ENCODE measurements at regions not wholly inside any gene's neighbourhood (a gene's known extent, or its start where the extent isn't known, plus 50 kb on each side); places are given as distances from the start of the nearest gene placed in this dataset.
A peak's percentile ranks its signal among the peaks of the same experiment; 100 is the strongest.

GRCh38 chr18:40907842-40908241 lies 1047.2 kb upstream of the PIK3C3 start:
- no peak for DNase-seq (ENCODE audit: low read depth)

- DNase-seq (ENCODE audit: low read depth) = no peak
Observed at GRCh38 chr18:40904295-40904694, 1050.7 kb upstream of the PIK3C3 start.

GRCh38 chr18:40902436-40902835 lies 1052.6 kb upstream of the PIK3C3 start:
- no peak for DNase-seq (ENCODE audit: low read depth)

- DNase-seq (ENCODE audit: low read depth) = no peak
Observed at GRCh38 chr18:40897884-40898283, 1057.2 kb upstream of the PIK3C3 start.

- DNase-seq (ENCODE audit: low read depth) = no peak
Observed at GRCh38 chr18:40883271-40883670, 1071.8 kb upstream of the PIK3C3 start.

GRCh38 chr18:40882468-40882867 lies 1072.6 kb upstream of the PIK3C3 start:
- DNase-seq (ENCODE audit: low read depth) = no peak

- no peak for DNase-seq (ENCODE audit: low read depth)
Observed at GRCh38 chr18:40878371-40878770, 1076.7 kb upstream of the PIK3C3 start.

GRCh38 chr18:40877096-40877495 lies 1077.9 kb upstream of the PIK3C3 start:
- peak; percentile 62 for DNase-seq (ENCODE audit: low read depth)

- DNase-seq (ENCODE audit: low read depth) = no peak
Observed at GRCh38 chr18:40875101-40875615, 1079.9 kb upstream of the PIK3C3 start.

GRCh38 chr18:40874233-40874632 lies 1080.8 kb upstream of the PIK3C3 start:
- DNase-seq (ENCODE audit: low read depth) = no peak

- DNase-seq (ENCODE audit: low read depth) = peak; percentile 60
Observed at GRCh38 chr18:40868110-40868858, 1086.8 kb upstream of the PIK3C3 start.

GRCh38 chr18:40867459-40867858 lies 1087.6 kb upstream of the PIK3C3 start:
- peak; percentile 41 for DNase-seq (ENCODE audit: low read depth)

GRCh38 chr18:40866968-40867367 lies 1088.1 kb upstream of the PIK3C3 start:
- no peak for DNase-seq (ENCODE audit: low read depth)

GRCh38 chr18:40866013-40866645 lies 1088.9 kb upstream of the PIK3C3 start:
- peak; percentile 49 for DNase-seq (ENCODE audit: low read depth)

GRCh38 chr18:40864846-40865245 lies 1090.2 kb upstream of the PIK3C3 start:
- DNase-seq (ENCODE audit: low read depth) = no peak

GRCh38 chr18:40863801-40864200 lies 1091.2 kb upstream of the PIK3C3 start:
- no peak for DNase-seq (ENCODE audit: low read depth)

- no peak for DNase-seq (ENCODE audit: low read depth)
Observed at GRCh38 chr18:40860189-40860588, 1094.8 kb upstream of the PIK3C3 start.

GRCh38 chr18:40855661-40856060 lies 1099.4 kb upstream of the PIK3C3 start:
- DNase-seq (ENCODE audit: low read depth) = no peak

- DNase-seq (ENCODE audit: low read depth) = no peak
Observed at GRCh38 chr18:40852406-40852805, 1102.6 kb upstream of the PIK3C3 start.

- no peak for DNase-seq (ENCODE audit: low read depth)
Observed at GRCh38 chr18:40851014-40851429, 1104.0 kb upstream of the PIK3C3 start.

- no peak for DNase-seq (ENCODE audit: low read depth)
Observed at GRCh38 chr18:40849886-40850285, 1105.1 kb upstream of the PIK3C3 start.

- DNase-seq (ENCODE audit: low read depth) = peak; percentile 3
Observed at GRCh38 chr18:40841467-40841866, 1113.6 kb upstream of the PIK3C3 start.

GRCh38 chr18:40841063-40841462 lies 1114.0 kb upstream of the PIK3C3 start:
- DNase-seq (ENCODE audit: low read depth) = no peak

Data from LHCN-M2 (cell line).